Loucy (cell line): ENCODE measurements at regions not wholly inside any gene's neighbourhood (a gene's known extent, or its start where the extent isn't known, plus 50 kb on each side); places are given as distances from the start of the nearest gene placed in this dataset.

ENCODE experiments used
- H2AFZ ChIP-seq: fragments of 200-600 bp; sonication (generic); 2 replicates; pipeline ENCODE4 v1.6.0; 2016; ENCODE audit warnings: antibody characterized with exemption, mild to moderate bottlenecking, low read length, moderate library complexity
- H3F3A ChIP-seq: fragments of 200-600 bp; 2 replicates; pipeline ENCODE4 v1.6.0; 2016; ENCODE audit warnings: antibody characterized with exemption, low read depth, mild to moderate bottlenecking
- H3K27me3 ChIP-seq: fragments of 200-600 bp; sonication (generic); 2 replicates; pipeline ENCODE4 v1.6.1; 2014; ENCODE audit warnings: low read length, mild to moderate bottlenecking; ENCODE audit not compliant: insufficient read depth, poor library complexity, severe bottlenecking
- H3K36me3 ChIP-seq: fragments of 200-600 bp; sonication (generic); 2 replicates; pipeline ENCODE4 v1.6.1; 2016; ENCODE audit warnings: low read length; ENCODE audit not compliant: insufficient read depth
- H3K4me1 ChIP-seq: fragments of 200-600 bp; sonication (generic); 2 replicates; pipeline ENCODE4 v1.5.1; 2014; ENCODE audit warnings: low read length, mild to moderate bottlenecking; ENCODE audit not compliant: insufficient read depth, poor library complexity, severe bottlenecking
- H3K4me2 ChIP-seq: fragments of 200-600 bp; sonication (generic); 2 replicates; pipeline ENCODE4 v1.6.0; 2014; ENCODE audit warnings: antibody characterized with exemption, low read length, low read depth, mild to moderate bottlenecking; ENCODE audit not compliant: poor library complexity, severe bottlenecking
- H3K4me3 ChIP-seq: fragments of 200-600 bp; sonication (generic); 2 replicates; pipeline ENCODE4 v1.5.1; 2014; ENCODE audit warnings: low read length, mild to moderate bottlenecking, mixed read lengths; ENCODE audit not compliant: poor library complexity, severe bottlenecking
- H3K79me2 ChIP-seq: fragments of 200-600 bp; sonication (generic); 2 replicates; pipeline ENCODE4 v1.6.1; 2014; ENCODE audit warnings: low read length; ENCODE audit not compliant: insufficient read depth
- H3K9ac ChIP-seq: fragments of 200-600 bp; sonication (generic); 2 replicates; pipeline ENCODE4 v1.6.0; 2014; ENCODE audit warnings: mild to moderate bottlenecking, low read depth, low read length, moderate library complexity; ENCODE audit not compliant: poor library complexity, severe bottlenecking
- H3K9me2 ChIP-seq: fragments of 200-600 bp; sonication (generic); replicated peaks from 2 replicates; pipeline ENCODE4 v1.6.1; 2016; ENCODE audit warnings: low read depth, low read length, mixed read lengths
- H3K9me3 ChIP-seq: fragments of 200-600 bp; sonication (generic); 2 replicates; pipeline ENCODE4 v1.6.1; 2014; ENCODE audit warnings: mild to moderate bottlenecking, antibody characterized with exemption, low read length, low read depth; ENCODE audit not compliant: insufficient read depth
- H4K20me1 ChIP-seq: fragments of 200-600 bp; sonication (generic); 2 replicates; pipeline ENCODE4 v1.6.0; 2014; ENCODE audit warnings: antibody characterized with exemption, low read length, mild to moderate bottlenecking; ENCODE audit not compliant: insufficient read depth, poor library complexity, severe bottlenecking
- CTCF ChIP-seq: fragments of 200-600 bp; sonication (generic); conservative IDR thresholded peaks from 2 replicates; pipeline ENCODE4 v1.5.1; 2014; ENCODE audit warnings: mild to moderate bottlenecking, antibody characterized with exemption, low read length
- EZH2phosphoT487 ChIP-seq: fragments of 200-600 bp; IDR thresholded peaks from 2 replicates; pipeline ENCODE4 v1.6.1; 2018; ENCODE audit warnings: antibody characterized with exemption, mild to moderate bottlenecking, moderate library complexity, borderline replicate concordance

GRCh38 chr1:72648465-72648864 is 366.1 kb upstream of the NEGR1 start:
- no peak overlapping the region for H3K4me2 ChIP-seq
- H3K9me3 ChIP-seq: no peaks in the 10 kb centered on the region
- no peaks in the 10 kb centered on the region for H3K27me3 ChIP-seq
- no peaks in the 10 kb centered on the region for H4K20me1 ChIP-seq
- no peak overlapping the region for H3K4me3 ChIP-seq
- no peaks in the 10 kb centered on the region for H3K4me1 ChIP-seq
- H3K9ac ChIP-seq: no peak overlapping the region
- no peaks in the 10 kb centered on the region for H3F3A ChIP-seq
- no peaks in the 10 kb centered on the region for H3K36me3 ChIP-seq
- no peaks in the 10 kb centered on the region for H3K9me2 ChIP-seq
- H3K79me2 ChIP-seq: no peaks in the 10 kb centered on the region
- no peak overlapping the region for H2AFZ ChIP-seq
- TF ChIP-seq CTCF (no peak), EZH2phosphoT487 (no peak)

GRCh38 chr1:72643142-72643541 is 360.8 kb upstream of the NEGR1 start:
- H3K79me2 ChIP-seq: no peaks in the 10 kb centered on the region
- no peak overlapping the region for H3K9ac ChIP-seq
- H3K36me3 ChIP-seq: no peaks in the 10 kb centered on the region
- no peak for TF ChIP-seq EZH2phosphoT487
- no peak for TF ChIP-seq CTCF
- no peaks in the 10 kb centered on the region for H3F3A ChIP-seq
- no peaks in the 10 kb centered on the region for H3K9me2 ChIP-seq
- no peak overlapping the region for H3K4me2 ChIP-seq
- no peak overlapping the region for H3K4me3 ChIP-seq
- no peaks in the 10 kb centered on the region for H4K20me1 ChIP-seq
- no peaks in the 10 kb centered on the region for H3K9me3 ChIP-seq
- H3K27me3 ChIP-seq: no peaks in the 10 kb centered on the region
- H3K4me1 ChIP-seq: no peaks in the 10 kb centered on the region
- H2AFZ ChIP-seq: no peak overlapping the region

GRCh38 chr1:72637593-72637992 is 355.3 kb upstream of the NEGR1 start:
- Histone ChIP-seq H3K36me3 (no peaks in the 10 kb centered on the region), H4K20me1 (no peaks in the 10 kb centered on the region), H3K4me3 (no peak overlapping the region), H3K27me3 (no peaks in the 10 kb centered on the region), H3K9me2 (no peaks in the 10 kb centered on the region), H3K9ac (no peak overlapping the region), H3K4me2 (no peak overlapping the region), H3K79me2 (no peaks in the 10 kb centered on the region), H3F3A (no peaks in the 10 kb centered on the region), H2AFZ (no peak overlapping the region), H3K9me3 (no peaks in the 10 kb centered on the region), H3K4me1 (no peaks in the 10 kb centered on the region)
- TF ChIP-seq CTCF: no peak
- no peak for TF ChIP-seq EZH2phosphoT487
